HepG2 (cell line): ENCODE measurements at regions not wholly inside any gene's neighbourhood (a gene's known extent, or its start where the extent isn't known, plus 50 kb on each side); places are given as distances from the start of the nearest gene placed in this dataset.

Experiments
- ATAC-seq: fragments of 200-7000 bp; cut with Tn5 transposase; 3 replicates; pipeline ENCODE4 v1.9.1; 2020; ENCODE audit warnings: mild to moderate bottlenecking, moderate library complexity
- BruUV-seq: library from RNA; stranded (reverse); fragments of 400-500 nt; replicated peaks from 2 replicates; lab custom pipeline; 2021; lab: Mats Ljungman, UMichigan
- CTCF ChIA-PET: fragments of 300-600 bp; formaldehyde crosslinking; extraction: SDS; loops from one replicate; lab custom pipeline; 2021; ENCODE audit warnings: low total read pairs, inconsistent platforms, low intra/inter-chr PET ratio; lab: Yijun Ruan, JAX
- POLR2A ChIA-PET: fragments of 350-600 bp; sonication (Branson Sonifier 250); formaldehyde crosslinking; loops from one replicate; lab custom pipeline; 2020; ENCODE audit warnings: antibody characterized with exemption, inconsistent platforms; lab: Yijun Ruan, JAX
- DNase-seq: peaks from one replicate; pipeline ENCODE4 v3.0.0-alpha.2; 2015; ENCODE audit warnings: low spot score
- FAIRE-seq: peaks from 3 replicates; lab custom pipeline; 2011; peaks lifted over from hg19 to GRCh38; lab: Jason Lieb, UNC
- H2AFZ ChIP-seq: one replicate; pipeline ENCODE4 v1.6.1; 2011; ENCODE audit warnings: low read length, inconsistent platforms
- H3K27ac ChIP-seq: fragments of 300-600 bp; 3 replicates; pipeline ENCODE4 v1.8.0; 2011; ENCODE audit warnings: mixed run types, mild to moderate bottlenecking, mixed read lengths, low read length, inconsistent platforms; ENCODE audit not compliant: insufficient read depth; ENCODE audit errors: extremely low read length
- H3K27me3 ChIP-seq, 2 experiments: fragments of 200-600 bp in 1 of 2; 2 replicates in 1 of 2; 3 replicates in 1 of 2; pipeline versions ENCODE4 v1.6.0 to v1.8.0; 2011; ENCODE audit warnings: low read length in 2 of 2, mild to moderate bottlenecking in 2 of 2, moderate library complexity in 2 of 2, inconsistent platforms in 1 of 2; ENCODE audit not compliant: insufficient read depth in 2 of 2, control insufficient read depth in 1 of 2
- H3K36me3 ChIP-seq, 2 experiments: fragments of 200-600 bp in 1 of 2; replicated peaks in 1 of 2; 2 replicates in 1 of 2; 3 replicates in 1 of 2; pipeline versions ENCODE4 v1.5.1 to v1.8.0; 2011; ENCODE audit warnings: low read length in 2 of 2, inconsistent platforms in 1 of 2; ENCODE audit not compliant: insufficient read depth in 2 of 2, control insufficient read depth in 1 of 2
- H3K4me1 ChIP-seq: 2 replicates; pipeline ENCODE4 v1.5.1; 2012; ENCODE audit warnings: low read length, inconsistent platforms; ENCODE audit not compliant: insufficient read depth
- H3K4me2 ChIP-seq: 2 replicates; pipeline ENCODE4 v1.6.0; 2011; ENCODE audit warnings: low read depth, low read length, inconsistent platforms
- H3K4me3 ChIP-seq, 3 experiments: fragments of 200-600 bp in 1 of 3; sonication (generic), shearing (Covaris generic) in 1 of 3; replicated peaks in 1 of 3; 2 replicates each; pipeline ENCODE4 v1.5.1; 2011 to 2016; ENCODE audit warnings: low read length in 3 of 3, inconsistent platforms in 2 of 3, low read depth in 2 of 3, mild to moderate bottlenecking in 2 of 3, control low read depth in 1 of 3, mixed read lengths in 1 of 3; ENCODE audit not compliant: insufficient read depth in 1 of 3
- H3K79me2 ChIP-seq: one replicate; pipeline ENCODE4 v1.6.1; 2011; ENCODE audit warnings: low read length, inconsistent platforms; ENCODE audit not compliant: insufficient read depth
- H3K9ac ChIP-seq: 2 replicates; pipeline ENCODE4 v1.6.0; 2011; ENCODE audit warnings: mild to moderate bottlenecking, low read depth, low read length, inconsistent platforms; ENCODE audit not compliant: insufficient read depth
- H3K9me3 ChIP-seq: 2 replicates; pipeline ENCODE4 v1.5.1; 2012; ENCODE audit warnings: mild to moderate bottlenecking, low read length
- H4K20me1 ChIP-seq: 2 replicates; pipeline ENCODE4 v1.6.0; 2011; ENCODE audit warnings: inconsistent platforms, mild to moderate bottlenecking, low read length, moderate library complexity; ENCODE audit not compliant: insufficient read depth
- GLI4 ChIP-seq: sonication (generic); formaldehyde crosslinking; IDR thresholded peaks from 2 replicates; pipeline ENCODE4 v1.5.1; 2020; ENCODE audit warnings: missing genetic modification reagents, mild to moderate bottlenecking, moderate library complexity, borderline replicate concordance
- GZF1 ChIP-seq: sonication (generic); formaldehyde crosslinking; IDR thresholded peaks from 2 replicates; pipeline ENCODE4 v1.5.1; 2020; ENCODE audit warnings: mild to moderate bottlenecking, missing genetic modification reagents
- MIXL1 ChIP-seq: IDR thresholded peaks from 2 replicates; pipeline ENCODE4 v1.6.1; 2016
- NFRKB ChIP-seq: fragments of 450-650 bp; IDR thresholded peaks from 2 replicates; pipeline ENCODE4 v1.6.1; 2017
- PHF20 ChIP-seq: sonication (generic); formaldehyde crosslinking; IDR thresholded peaks from 2 replicates; pipeline ENCODE4 v1.5.0; 2020; ENCODE audit warnings: mild to moderate bottlenecking, missing genetic modification reagents
- THAP11 ChIP-seq: IDR thresholded peaks from 2 replicates; pipeline ENCODE4 v1.6.1; 2016; ENCODE audit warnings: missing biosample characterization, missing genetic modification reagents
- ZBTB1 ChIP-seq: sonication (generic); formaldehyde crosslinking; IDR thresholded peaks from 2 replicates; pipeline ENCODE4 v1.4.0; 2020; ENCODE audit warnings: missing genetic modification reagents, borderline replicate concordance
- ZBTB42 ChIP-seq: sonication (generic); formaldehyde crosslinking; IDR thresholded peaks from 2 replicates; pipeline ENCODE4 v1.5.0; 2020; ENCODE audit warnings: mild to moderate bottlenecking, missing genetic modification reagents
- ZBTB7B ChIP-seq: sonication (generic); formaldehyde crosslinking; IDR thresholded peaks from 2 replicates; pipeline ENCODE4 v1.4.0; 2020; ENCODE audit warnings: missing genetic modification reagents
- ZNF354B ChIP-seq: sonication (generic); formaldehyde crosslinking; IDR thresholded peaks from 2 replicates; pipeline ENCODE4 v1.8.0; 2022; ENCODE audit warnings: mild to moderate bottlenecking, missing genetic modification reagents
- ZNF460 ChIP-seq: sonication (generic); formaldehyde crosslinking; IDR thresholded peaks from 2 replicates; pipeline ENCODE4 v1.5.1; 2020; ENCODE audit warnings: missing genetic modification reagents, mild to moderate bottlenecking, borderline replicate concordance
- ZNF501 ChIP-seq: sonication (generic); formaldehyde crosslinking; IDR thresholded peaks from 2 replicates; pipeline ENCODE4 v1.5.1; 2020; ENCODE audit warnings: mild to moderate bottlenecking, moderate library complexity, missing genetic modification reagents
- ZNF577 ChIP-seq: sonication (generic); formaldehyde crosslinking; IDR thresholded peaks from 2 replicates; pipeline ENCODE4 v1.4.0; 2020; ENCODE audit warnings: mild to moderate bottlenecking, low read depth, missing genetic modification reagents, borderline replicate concordance
- ZSCAN21 ChIP-seq: sonication (generic); formaldehyde crosslinking; IDR thresholded peaks from 2 replicates; pipeline ENCODE4 v1.8.0; 2022; ENCODE audit warnings: mild to moderate bottlenecking, missing genetic modification reagents, moderate library complexity, borderline replicate concordance
- ZSCAN30 ChIP-seq: sonication (generic); formaldehyde crosslinking; IDR thresholded peaks from 2 replicates; pipeline ENCODE4 v1.5.0; 2020; ENCODE audit warnings: mild to moderate bottlenecking, missing genetic modification reagents
- WGBS: methylation state at CpG from one replicate; pipeline ENCODE4 v1.1.6; 2017; ENCODE audit warnings: low lambda C conversion rate; 5-methylcytosine and 5-hydroxymethylcytosine counted together
- in situ Hi-C: cut with HindIII; loops from 2 replicates; pipeline ENCODE4 v1.10.0; 2017; ENCODE audit warnings: low pct_unique_long_range_greater_than_20kb; ENCODE audit not compliant: extremely low pct_ligation_motif_present
- intact Hi-C: fragments of 100-400 bp; cut with micrococcal nuclease; formaldehyde crosslinking; loops from one replicate; pipeline ENCODE4 v1.10.0; 2022; ENCODE audit not compliant: unreplicated experiment
- TF ChIP-seq, protein P1 (sequence below): sonication (generic); formaldehyde crosslinking; IDR thresholded peaks from 2 replicates; pipeline ENCODE4 v1.4.0; 2020; ENCODE audit warnings: mild to moderate bottlenecking, missing genetic modification reagents
- TF ChIP-seq, protein P2 (sequence below): conservative IDR thresholded peaks from 2 replicates; pipeline ENCODE4 v1.6.1; 2018; ENCODE audit warnings: missing genetic modification reagents
- TF ChIP-seq, protein P3 (sequence below): sonication (generic); formaldehyde crosslinking; IDR thresholded peaks from 2 replicates; pipeline ENCODE4 v1.5.1; 2020; ENCODE audit warnings: missing genetic modification reagents, mild to moderate bottlenecking, borderline replicate concordance
- TF ChIP-seq, protein P4 (sequence below): sonication (generic); formaldehyde crosslinking; IDR thresholded peaks from 2 replicates; pipeline ENCODE4 v1.8.1; 2023; ENCODE audit warnings: missing genetic modification reagents, mild to moderate bottlenecking, borderline replicate concordance

DNA sequence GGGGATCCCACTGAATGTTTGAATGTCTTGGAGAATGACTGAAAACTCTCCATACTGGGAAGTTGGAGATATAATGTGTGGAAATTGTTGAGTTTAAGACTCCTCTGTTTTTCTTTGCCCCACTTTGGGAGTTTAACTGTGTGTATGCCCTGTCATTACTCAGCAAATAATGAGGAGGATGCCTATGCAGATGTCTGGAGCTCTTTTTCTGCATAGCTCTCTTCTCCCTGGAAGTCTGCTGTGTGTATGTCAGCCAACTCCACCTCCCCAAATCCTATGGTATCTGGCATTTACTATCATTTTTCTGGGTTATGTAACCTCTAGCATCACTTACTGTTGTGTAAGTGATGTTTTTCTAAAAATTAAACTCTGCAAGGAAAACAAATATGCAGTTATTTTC lies 122.2 kb downstream of the ANKRD7 start:
- POLR2A ChIA-PET: no interaction called here

DNA sequence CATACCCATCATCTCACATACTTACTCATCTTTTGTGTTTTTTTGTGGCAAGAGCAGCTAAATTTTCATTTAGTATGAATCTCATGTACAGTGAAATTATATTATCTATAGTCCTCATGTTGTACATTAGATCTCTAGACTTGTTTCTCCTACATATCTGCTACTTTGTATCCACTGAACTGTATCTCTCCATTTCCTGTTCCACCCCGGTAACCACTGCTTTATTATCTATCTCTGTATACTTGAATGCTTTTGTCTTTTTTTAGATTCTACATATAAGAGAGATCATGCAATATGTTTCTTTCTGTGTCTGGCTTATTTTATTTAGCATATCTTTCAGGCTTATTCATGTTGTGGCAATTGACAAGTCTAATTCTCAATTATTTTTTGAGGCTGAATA lies 125.1 kb downstream of the ANKRD7 start:
- POLR2A ChIA-PET: no interaction called here
- H3K9ac ChIP-seq: no peak overlapping the region
- FAIRE-seq (no peak), ATAC-seq (no peak), DNase-seq (no peak)
- CTCF ChIA-PET: no interaction called here
- H3K36me3 ChIP-seq: no peaks in the 10 kb centered on the region
- no peak overlapping the region for H2AFZ ChIP-seq
- intact Hi-C loops: loop anchor here (5.0 kb wide), 1 partner anchor 848 kb away; no protein-coding TSS in a partner anchor
- no peaks in the 10 kb centered on the region for H4K20me1 ChIP-seq
- in situ Hi-C loops: loop anchor here (25.0 kb wide), 1 partner anchor 838 kb away; no protein-coding TSS in a partner anchor
- no peak overlapping the region for H3K4me2 ChIP-seq
- H3K79me2 ChIP-seq: no peaks in the 10 kb centered on the region
- no peaks in the 10 kb centered on the region for H3K9me3 ChIP-seq
- H3K4me3 ChIP-seq: no peak overlapping the region
- no peaks in the 10 kb centered on the region for H3K4me1 ChIP-seq
- 3% methylated on average over 1 of the region's 1 CpG for WGBS
- H3K27ac ChIP-seq: no peak overlapping the region
- H3K27me3 ChIP-seq: no peaks in the 10 kb centered on the region; a peak in 1 of 5 replicates
- no TSS peak for BruUV-seq
- TF ChIP-seq NFRKB: no peak
- TF ChIP-seq THAP11 (CRISPR knock-in tag): no peak
- no peak for TF ChIP-seq ZSCAN30 (CRISPR knock-in tag)
- no peak for TF ChIP-seq ZNF577 (CRISPR knock-in tag)
- no peak for TF ChIP-seq GZF1 (CRISPR knock-in tag)
- no peak for TF ChIP-seq ZBTB1 (CRISPR knock-in tag)
- TF ChIP-seq, protein P1, sequence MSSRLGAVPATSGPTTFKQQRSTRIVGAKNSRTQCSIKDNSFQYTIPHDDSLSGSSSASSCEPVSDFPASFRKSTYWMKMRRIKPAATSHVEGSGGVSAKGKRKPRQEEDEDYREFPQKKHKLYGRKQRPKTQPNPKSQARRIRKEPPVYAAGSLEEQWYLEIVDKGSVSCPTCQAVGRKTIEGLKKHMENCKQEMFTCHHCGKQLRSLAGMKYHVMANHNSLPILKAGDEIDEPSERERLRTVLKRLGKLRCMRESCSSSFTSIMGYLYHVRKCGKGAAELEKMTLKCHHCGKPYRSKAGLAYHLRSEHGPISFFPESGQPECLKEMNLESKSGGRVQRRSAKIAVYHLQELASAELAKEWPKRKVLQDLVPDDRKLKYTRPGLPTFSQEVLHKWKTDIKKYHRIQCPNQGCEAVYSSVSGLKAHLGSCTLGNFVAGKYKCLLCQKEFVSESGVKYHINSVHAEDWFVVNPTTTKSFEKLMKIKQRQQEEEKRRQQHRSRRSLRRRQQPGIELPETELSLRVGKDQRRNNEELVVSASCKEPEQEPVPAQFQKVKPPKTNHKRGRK: no peak
- TF ChIP-seq ZBTB7B: no peak
- TF ChIP-seq, protein P2, sequence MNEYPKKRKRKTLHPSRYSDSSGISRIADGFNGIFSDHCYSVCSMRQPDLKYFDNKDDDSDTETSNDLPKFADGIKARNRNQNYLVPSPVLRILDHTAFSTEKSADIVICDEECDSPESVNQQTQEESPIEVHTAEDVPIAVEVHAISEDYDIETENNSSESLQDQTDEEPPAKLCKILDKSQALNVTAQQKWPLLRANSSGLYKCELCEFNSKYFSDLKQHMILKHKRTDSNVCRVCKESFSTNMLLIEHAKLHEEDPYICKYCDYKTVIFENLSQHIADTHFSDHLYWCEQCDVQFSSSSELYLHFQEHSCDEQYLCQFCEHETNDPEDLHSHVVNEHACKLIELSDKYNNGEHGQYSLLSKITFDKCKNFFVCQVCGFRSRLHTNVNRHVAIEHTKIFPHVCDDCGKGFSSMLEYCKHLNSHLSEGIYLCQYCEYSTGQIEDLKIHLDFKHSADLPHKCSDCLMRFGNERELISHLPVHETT: no peak
- TF ChIP-seq ZNF354B (CRISPR knock-in tag): no peak
- no peak for TF ChIP-seq ZBTB42
- TF ChIP-seq MIXL1 (CRISPR knock-in tag): no peak
- TF ChIP-seq, protein P3, sequence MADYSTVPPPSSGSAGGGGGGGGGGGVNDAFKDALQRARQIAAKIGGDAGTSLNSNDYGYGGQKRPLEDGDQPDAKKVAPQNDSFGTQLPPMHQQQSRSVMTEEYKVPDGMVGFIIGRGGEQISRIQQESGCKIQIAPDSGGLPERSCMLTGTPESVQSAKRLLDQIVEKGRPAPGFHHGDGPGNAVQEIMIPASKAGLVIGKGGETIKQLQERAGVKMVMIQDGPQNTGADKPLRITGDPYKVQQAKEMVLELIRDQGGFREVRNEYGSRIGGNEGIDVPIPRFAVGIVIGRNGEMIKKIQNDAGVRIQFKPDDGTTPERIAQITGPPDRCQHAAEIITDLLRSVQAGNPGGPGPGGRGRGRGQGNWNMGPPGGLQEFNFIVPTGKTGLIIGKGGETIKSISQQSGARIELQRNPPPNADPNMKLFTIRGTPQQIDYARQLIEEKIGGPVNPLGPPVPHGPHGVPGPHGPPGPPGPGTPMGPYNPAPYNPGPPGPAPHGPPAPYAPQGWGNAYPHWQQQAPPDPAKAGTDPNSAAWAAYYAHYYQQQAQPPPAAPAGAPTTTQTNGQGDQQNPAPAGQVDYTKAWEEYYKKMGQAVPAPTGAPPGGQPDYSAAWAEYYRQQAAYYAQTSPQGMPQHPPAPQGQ: no peak

More for the DNA sequence above, 122.2 kb downstream of the ANKRD7 start:
- in situ Hi-C loops (no loop called here), intact Hi-C loops (no loop called here)
- Histone ChIP-seq H2AFZ (no peak overlapping the region), H3K36me3 (no peaks in the 10 kb centered on the region), H3K4me3 (no peak overlapping the region), H3K9me3 (no peaks in the 10 kb centered on the region), H3K4me2 (no peak overlapping the region), H3K4me1 (no peaks in the 10 kb centered on the region), H3K79me2 (no peaks in the 10 kb centered on the region), H3K27ac (no peak overlapping the region), H3K27me3 (no peaks in the 10 kb centered on the region; a peak in 1 of 5 replicates), H3K9ac (no peak overlapping the region), H4K20me1 (no peaks in the 10 kb centered on the region)
- FAIRE-seq (no peak), DNase-seq (no peak), ATAC-seq (no peak)
- CTCF ChIA-PET: no interaction called here
- no TSS peak for BruUV-seq
- TF ChIP-seq PHF20 (CRISPR knock-in tag) (no peak), ZNF460 (CRISPR knock-in tag) (no peak), GLI4 (CRISPR knock-in tag) (no peak), ZSCAN21 (CRISPR knock-in tag) (no peak), ZNF501 (CRISPR knock-in tag) (no peak)
- TF ChIP-seq, protein P4, sequence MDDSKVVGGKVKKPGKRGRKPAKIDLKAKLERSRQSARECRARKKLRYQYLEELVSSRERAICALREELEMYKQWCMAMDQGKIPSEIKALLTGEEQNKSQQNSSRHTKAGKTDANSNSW (CRISPR knock-in tag): no peak
